ENCODE measurements at regions not wholly inside any gene's neighbourhood (a gene's known extent, or its start where the extent isn't known, plus 50 kb on each side); places are given as distances from the start of the nearest gene placed in this dataset.

- 48% methylated on average over 3 of the region's 3 CpGs for WGBS (ENCODE audit: insufficient coverage, low coverage, low lambda C conversion rate, missing lambda C conversion rate)
- no peak for TF ChIP-seq POLR2A (IDR thresholded peaks at IDR 0.05)
- no peak for TF ChIP-seq CTCF (IDR thresholded peaks at IDR 0.05)
- Histone ChIP-seq H3K9me3 (no peaks in the 10 kb centered on the region), H3K27ac (no peak overlapping the region), H3K4me1 (no peaks in the 10 kb centered on the region), H3K36me3 (no peaks in the 10 kb centered on the region), H3K27me3 (no peaks in the 10 kb centered on the region), H3K4me3 (no peak overlapping the region)
- DNase-seq (no peak), ATAC-seq (no peak)
- intact Hi-C loops (cut with DNase I) = no loop called here
Measured at GRCh38 chr1:56357927-56358690, 221.3 kb downstream of the PLPP3 start.

DNA sequence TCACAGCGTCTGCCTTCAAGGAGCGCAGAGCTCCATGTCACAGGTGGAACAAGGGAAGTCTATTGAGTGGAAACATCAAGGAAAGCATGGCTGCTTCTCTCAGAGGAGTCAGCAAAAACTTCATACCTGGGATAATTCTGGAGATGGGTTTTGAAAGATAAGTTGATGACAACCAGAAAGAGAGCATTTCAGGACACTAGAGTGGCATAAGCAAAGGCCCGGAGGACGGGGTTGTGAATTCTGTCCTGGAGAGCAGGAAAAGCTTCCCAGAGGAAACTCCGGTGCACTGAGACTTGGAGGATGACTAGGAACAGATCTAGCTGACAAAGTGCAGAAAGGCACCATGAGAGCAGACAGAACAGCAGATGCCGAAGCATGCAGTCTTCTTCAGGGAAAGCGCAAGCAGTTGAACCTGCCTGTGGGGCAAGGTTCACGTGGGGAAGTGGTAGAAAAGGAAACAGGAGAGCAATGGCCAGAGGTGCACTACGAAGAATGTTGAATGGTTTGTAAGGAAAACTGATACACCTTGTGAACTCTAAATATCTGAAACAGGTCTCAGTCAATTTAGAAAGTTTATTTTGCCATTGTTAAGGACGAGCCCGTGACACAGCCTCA, 222.9 kb downstream of the PLPP3 start:
- Histone ChIP-seq H3K9me3 (no peaks in the 10 kb centered on the region), H3K4me3 (no peak overlapping the region), H3K27me3 (no peaks in the 10 kb centered on the region), H3K4me1 (no peaks in the 10 kb centered on the region), H3K36me3 (no peaks in the 10 kb centered on the region), H3K27ac (no peak overlapping the region)
- DNase-seq (no peak), ATAC-seq (no peak)
- WGBS (ENCODE audit: insufficient coverage, low coverage, low lambda C conversion rate, missing lambda C conversion rate) = 88% methylated on average over 11 of the region's 11 CpGs
- no peak for TF ChIP-seq CTCF (IDR thresholded peaks at IDR 0.05)
- no peak for TF ChIP-seq POLR2A (IDR thresholded peaks at IDR 0.05)
- intact Hi-C loops (cut with DNase I) = no loop called here

GRCh38 chr1:56355918-56356317, 223.4 kb downstream of the PLPP3 start:
- Histone ChIP-seq H3K27ac (no peak overlapping the region), H3K4me1 (no peaks in the 10 kb centered on the region), H3K9me3 (no peaks in the 10 kb centered on the region), H3K36me3 (no peaks in the 10 kb centered on the region), H3K4me3 (no peak overlapping the region), H3K27me3 (no peaks in the 10 kb centered on the region)
- intact Hi-C loops (cut with DNase I) = no loop called here
- 87% methylated on average over 3 of the region's 3 CpGs for WGBS (ENCODE audit: insufficient coverage, low coverage, low lambda C conversion rate, missing lambda C conversion rate)
- DNase-seq (no peak), ATAC-seq (no peak)
- TF ChIP-seq POLR2A (IDR thresholded peaks at IDR 0.05) (no peak), CTCF (IDR thresholded peaks at IDR 0.05) (no peak)

- Histone ChIP-seq H3K9me3 (no peaks in the 10 kb centered on the region), H3K27me3 (no peaks in the 10 kb centered on the region), H3K27ac (no peak overlapping the region), H3K36me3 (no peaks in the 10 kb centered on the region), H3K4me1 (no peaks in the 10 kb centered on the region), H3K4me3 (no peak overlapping the region)
- no peak for DNase-seq
- no peak for ATAC-seq
- intact Hi-C loops (cut with DNase I) = no loop called here
- WGBS (ENCODE audit: insufficient coverage, low coverage, low lambda C conversion rate, missing lambda C conversion rate) = 59% methylated on average over 1 of the region's 1 CpG
- TF ChIP-seq POLR2A (IDR thresholded peaks at IDR 0.05) = no peak
- TF ChIP-seq CTCF (IDR thresholded peaks at IDR 0.05) = no peak
Measured at GRCh38 chr1:56355422-56355821, 223.9 kb downstream of the PLPP3 start.
